ENCODE measurements at regions not wholly inside any gene's neighbourhood (a gene's known extent, or its start where the extent isn't known, plus 50 kb on each side); places are given as distances from the start of the nearest gene placed in this dataset.
"Not testable (repeated sequence)": the region's sequence is repeated elsewhere in the genome, so short reads cannot be mapped to it uniquely, and the experiment has no call there.

DNA sequence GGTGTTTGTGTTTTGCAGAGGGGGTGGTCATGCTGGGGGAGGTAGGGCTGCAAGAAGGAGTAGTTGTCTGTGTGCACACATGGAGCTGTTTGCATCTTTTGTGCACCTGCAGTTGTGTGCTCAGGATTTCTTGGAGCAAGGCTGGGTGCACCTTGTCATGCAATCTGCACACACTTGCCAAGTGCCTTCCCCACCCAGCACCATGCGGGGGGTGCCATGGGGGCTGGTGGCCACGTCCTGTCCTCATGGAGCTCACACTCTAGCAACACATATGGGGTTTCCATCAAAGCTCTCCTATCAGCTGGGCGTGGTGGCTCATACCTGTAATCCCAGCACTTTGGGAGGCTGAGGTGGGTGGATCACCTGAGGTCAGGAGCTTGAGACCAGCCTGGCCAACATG, 111.6 kb downstream of the CRLF3 start:
- not testable (repeated sequence) for DNase-seq (ENCODE audit: low read depth)

DNA sequence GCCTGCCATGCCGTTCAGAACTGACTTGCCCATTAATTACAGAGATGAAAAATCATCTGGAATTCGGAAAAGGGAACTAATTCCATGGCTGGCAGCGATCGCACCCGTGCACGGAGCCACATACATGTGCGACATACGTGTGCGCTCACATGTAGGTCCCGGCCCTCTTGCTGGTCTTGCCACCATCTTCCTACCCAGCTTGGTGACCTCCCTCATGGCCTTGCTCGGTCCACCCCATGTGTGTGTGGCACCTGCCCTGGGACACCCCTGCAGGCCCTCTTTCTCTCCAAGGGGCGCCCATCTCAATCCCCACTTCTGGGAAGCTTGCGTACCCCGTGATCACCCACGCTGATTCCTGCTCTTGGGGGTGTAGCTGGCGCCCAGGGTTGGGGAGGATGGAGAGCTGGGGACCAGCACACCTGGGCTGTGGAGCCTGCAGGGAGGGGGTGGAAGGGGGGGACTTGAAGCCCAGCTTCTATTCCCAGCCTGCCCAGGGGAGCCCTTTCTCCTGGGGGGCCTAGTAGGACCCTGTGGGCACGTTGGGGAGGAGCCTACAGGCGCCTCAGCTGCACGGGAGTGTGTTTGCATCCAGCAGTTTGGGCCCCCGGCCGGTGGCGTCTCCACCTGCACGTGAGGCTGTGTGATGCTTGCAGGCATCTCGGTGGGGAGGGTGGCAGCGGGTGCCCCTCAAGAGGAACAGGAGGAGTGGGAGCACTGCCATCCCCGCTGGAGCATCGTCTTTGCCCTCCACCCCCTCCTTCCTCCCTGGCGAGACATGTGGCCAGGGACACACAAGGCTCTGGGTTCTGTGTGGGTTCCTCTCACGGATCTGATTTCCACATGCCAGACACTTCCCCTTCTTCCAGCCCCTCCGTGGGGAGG, 112.6 kb downstream of the CRLF3 start:
- DNase-seq (ENCODE audit: low read depth) = not testable (repeated sequence)

DNA sequence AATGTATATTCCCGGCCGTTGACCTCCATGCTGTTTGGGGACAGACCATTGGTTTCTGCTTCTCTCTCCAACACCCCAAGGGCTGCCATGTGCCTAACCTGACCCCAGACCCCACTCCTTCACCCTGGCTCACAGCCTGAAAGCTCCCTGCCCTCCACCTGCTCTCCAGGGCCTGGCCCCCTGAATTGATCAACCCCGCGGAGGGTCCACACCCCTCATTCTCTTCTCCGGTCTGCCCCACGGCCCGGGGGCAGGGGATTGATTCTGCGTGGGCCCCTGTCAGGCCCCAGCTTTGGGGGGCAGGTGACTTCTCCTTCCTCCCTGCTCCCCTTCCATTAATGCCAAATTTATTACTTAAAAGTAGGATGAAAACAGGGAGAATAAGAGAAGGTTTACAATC, 113.3 kb downstream of the CRLF3 start:
- DNase-seq (ENCODE audit: low read depth) = not testable (repeated sequence)

DNA sequence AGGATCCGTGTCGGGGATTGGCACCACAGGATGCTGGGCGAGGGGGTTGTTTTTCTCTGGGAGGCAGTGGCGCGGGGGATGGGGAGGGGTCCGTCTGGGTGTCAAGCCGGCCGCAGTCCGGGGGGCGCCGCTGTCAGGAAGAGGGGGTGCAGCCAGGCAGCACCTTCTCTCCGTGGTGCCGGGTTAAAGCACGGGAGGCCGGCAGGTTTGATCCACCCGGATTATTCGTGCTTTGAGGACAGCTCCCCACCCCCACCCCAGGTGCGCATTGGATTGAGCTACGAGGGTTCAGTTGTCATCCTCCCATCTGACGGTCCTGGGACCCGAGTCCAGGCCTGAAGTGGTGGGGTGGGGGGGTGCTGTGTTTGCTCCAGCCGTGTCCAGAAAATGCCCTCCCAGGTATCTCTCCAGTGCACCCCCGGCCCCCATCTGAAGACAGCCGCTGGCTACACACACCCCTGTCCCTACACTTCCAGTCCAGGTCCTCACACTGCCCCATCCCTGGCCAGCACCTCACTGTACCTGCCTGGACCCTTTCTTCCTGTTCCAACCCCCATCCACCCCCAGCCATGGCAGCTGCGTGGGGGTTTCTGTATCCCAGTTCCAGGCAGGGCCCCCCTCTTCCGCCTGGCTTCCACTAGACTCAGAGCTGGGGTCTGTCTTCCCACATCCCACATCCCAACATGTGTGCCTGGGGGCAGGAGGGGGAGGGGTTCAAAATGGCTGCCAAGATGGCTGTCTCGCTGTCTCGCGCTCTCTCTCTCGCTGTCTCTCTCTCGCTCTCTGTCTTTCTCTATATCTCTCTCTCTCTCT, 114.0 kb downstream of the CRLF3 start:
- not testable (repeated sequence) for DNase-seq (ENCODE audit: low read depth)

DNA sequence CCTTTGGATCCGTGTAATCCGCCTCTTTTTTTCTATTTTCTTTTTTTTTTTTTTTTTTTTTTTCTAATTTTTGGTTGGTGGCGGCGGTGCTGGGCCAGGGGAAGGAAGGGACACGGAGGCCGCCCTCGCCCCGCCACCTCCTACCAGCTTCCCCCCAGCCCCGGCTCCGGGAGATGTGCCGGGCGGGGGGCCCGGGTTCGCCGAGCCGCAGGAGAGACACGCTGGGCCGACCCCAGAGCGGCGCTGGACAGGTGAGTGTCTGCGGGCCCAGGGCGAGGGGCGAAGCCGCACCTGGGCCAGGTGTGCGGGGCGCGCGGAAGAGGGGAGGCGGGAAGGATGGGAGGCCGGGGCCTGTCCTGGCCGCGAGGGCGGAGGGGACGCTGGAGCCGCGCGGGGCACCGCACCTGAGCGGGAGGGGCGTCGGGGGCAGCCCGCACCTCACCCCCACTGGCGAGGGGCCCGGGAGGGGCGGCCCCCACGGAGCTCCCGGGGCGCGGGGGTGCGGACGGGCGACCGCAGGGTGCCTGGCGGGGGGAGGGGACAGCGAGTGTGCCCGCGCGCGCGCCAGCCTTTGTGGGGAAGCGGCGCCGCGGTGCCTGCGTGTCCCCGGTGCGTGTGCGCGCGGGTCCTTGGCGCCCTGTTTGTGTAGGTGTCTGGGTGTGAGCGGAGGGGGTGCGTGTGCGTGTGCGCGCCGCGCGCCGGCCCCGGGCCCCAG, 114.8 kb downstream of the CRLF3 start:
- not testable (repeated sequence) for DNase-seq (ENCODE audit: low read depth)

DNA sequence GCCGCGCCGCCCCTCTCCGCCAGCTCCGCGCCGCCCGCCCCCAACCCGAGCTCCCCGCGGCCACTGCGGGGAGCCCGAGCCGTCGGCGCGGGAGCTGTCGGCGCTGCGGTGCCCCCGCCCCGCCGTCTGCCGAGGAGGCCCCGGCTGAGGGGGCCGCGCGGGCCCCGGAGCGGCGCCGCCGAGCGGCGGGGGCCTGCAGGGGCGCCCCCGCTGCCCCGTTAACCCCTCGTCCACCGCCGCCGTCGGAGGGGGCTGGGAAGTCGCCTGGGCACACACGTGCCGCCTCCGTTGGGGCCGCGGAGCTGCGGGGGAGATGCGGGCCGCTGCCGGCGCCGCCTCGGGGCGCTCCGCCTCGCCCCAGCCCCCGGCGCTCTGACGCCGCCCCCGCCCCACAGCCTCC, 115.4 kb downstream of the CRLF3 start:
- DNase-seq (ENCODE audit: low read depth) = not testable (repeated sequence)

DNA sequence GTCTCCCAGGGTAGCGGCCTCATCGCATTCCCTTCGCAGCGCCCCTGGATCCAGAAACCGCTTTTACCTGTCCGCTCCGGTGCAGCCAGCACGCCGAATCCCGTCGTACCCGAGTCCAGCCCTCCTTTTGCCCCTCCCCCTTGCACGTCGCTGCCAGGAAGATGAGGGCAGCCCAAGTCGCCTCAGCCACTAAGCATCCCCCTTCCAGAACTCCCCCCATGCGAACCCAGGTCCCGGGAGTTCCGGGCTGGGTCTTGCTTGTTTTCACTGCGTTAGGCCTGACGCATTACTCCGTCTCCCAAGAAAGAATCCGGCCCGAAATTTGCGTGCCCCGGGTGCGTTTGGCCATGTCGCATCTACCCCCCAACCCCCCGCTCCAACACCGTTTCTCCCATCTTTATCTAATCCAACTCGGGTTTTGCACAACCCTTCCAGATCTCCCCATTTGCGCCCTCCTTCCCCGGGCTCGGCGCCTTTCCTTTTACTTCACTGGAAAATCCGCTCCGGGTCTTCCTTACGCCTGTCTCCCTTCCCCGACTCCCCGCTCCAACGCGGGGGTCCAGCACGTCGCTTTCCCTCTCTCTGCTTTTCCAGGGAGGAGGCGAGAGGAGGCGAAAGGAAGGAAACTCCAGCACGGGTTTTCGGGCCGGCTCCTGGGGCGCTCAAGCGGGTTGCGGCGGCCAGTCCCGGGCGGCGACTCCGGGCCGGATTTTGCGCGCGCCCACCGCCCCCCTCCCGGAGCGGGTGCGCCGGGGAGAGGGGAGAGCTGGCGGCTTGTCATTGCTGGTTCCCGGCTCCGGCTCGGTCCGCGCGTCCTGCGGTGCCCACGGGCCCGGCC, 116.0 kb downstream of the CRLF3 start:
- peak; percentile 57 for DNase-seq (ENCODE audit: low read depth)

DNA sequence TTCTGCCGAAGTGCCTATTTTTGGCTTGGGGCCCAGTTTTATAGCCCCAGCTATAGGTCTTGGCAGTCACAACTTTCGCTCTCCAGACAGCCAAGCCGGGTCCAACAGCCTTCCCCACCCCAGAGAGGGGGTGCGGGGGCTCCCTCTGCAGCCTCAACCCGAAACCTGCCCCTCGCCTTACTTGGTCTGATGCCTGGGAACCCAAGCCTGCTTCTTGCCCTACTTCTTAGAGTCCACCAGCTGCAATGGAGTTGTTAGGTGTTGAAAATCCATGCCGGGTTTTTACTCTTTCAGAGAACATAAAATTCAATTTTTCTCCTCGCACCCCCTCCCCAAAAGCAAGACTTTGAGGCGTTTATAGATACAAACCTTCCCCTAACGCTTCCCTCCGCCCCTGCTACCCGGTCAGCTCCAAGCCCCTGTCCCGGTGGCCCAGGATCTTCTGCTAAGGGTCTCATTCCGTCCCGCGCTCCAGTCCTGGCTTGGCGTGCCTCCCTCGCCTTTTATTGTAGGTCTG, 116.7 kb downstream of the CRLF3 start:
- not testable (repeated sequence) for DNase-seq (ENCODE audit: low read depth)

DNA sequence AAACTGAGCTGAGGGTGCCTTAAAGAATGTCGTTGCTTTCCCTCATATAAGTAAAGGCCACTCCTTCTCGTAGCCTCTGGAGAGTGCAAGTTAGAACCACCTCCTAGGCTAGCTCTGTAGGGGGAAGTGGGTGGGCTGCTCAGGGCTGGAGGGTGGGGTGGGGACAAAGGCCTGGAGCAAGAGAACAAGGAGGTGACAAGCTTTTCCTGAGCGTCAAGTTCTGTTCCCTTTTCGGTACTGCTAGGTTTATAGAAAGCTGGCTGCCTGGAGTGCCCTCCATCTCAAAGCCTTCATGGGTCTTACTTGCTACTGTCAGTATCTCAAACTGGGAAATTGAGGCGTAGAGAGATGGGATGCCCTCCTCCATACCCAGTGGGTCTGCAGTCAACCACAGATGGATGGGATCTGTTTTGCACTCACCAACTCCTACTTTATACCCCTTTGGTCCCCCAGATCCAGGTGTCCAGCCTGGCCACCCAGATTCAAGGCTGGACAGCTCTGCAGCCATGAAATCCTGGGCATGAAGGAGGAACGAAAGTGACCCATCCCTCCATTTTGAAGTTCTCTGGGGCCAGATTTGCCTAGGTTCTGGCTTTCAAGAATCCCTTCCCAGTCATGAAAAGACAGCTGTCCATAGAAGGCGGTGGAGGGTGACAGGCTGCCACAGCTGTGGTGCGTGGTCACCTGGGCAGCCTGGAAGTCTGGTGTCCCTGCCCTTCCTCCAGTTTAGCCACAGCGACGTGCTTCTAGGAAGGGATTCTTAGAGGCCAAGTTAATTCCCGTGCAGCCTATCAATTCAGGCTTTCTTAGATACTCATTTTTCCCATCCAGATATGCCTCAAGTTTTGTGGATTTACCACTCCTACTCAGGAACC, 117.8 kb downstream of the CRLF3 start:
- DNase-seq (ENCODE audit: low read depth) = not testable (repeated sequence)

DNA sequence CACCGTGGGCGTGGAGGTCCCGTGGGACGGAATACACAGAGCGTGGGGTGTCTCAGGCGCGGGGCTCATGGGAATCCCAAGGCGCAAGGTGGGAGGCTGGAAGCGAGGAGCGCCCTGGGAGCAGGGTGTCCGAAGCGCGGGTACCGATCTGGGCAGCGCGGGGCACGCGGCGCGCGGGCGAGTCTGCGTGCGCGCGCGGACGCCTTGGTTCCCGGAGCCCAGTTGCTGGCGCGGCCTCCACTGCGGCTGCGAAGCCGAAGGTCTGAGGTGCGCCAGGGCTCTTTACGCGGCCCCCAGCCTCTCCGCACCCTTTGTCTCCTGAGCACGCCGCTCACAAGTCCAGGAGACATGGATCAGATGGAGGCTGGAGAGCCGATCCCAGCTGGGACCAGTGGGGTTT, 118.5 kb downstream of the CRLF3 start:
- DNase-seq (ENCODE audit: low read depth) = not testable (repeated sequence)

DNA sequence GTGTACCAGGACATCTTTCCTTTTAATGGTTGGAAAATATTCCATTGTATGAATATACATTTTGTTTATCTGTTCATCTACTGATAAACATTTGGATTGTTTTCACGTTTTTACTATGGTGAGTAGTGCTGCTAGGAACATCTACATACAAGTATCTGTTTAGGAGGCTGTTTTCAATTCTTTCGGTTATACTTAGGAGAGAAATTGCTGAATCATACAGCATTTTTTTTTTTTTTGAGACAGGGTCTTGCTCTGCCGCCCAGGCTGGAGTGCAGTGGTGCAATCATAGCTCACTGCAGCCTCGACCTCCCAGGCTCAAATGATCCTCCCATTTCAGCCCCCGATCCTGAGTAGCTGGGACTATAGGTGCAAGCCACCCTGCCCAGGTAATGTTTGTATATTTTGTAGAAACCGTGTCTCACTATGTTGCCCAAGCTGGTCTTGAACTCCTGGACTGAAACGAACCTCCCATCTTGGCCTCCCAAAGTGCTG, 122.9 kb downstream of the CRLF3 start:
- DNase-seq (ENCODE audit: low read depth) = no peak

DNA sequence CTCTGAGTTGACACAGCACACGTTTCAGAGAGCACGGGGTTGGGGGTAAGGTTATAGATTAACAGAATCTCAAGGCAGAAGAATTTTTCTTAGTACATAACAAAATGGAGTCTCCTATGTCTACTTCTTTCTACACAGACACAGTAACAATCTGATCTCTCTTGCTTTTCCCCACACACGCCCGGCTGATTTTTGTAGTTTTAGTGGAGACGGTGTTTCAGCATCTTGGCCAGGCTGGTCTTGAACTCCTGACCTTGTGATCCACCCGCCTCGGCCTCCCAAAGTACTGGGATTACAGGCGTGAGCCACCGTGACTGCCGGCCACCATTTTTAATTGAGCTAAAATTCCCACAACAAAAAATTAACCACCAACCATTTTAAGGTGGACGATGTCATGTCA, 123.7 kb downstream of the CRLF3 start:
- not testable (repeated sequence) for DNase-seq (ENCODE audit: low read depth)

DNA sequence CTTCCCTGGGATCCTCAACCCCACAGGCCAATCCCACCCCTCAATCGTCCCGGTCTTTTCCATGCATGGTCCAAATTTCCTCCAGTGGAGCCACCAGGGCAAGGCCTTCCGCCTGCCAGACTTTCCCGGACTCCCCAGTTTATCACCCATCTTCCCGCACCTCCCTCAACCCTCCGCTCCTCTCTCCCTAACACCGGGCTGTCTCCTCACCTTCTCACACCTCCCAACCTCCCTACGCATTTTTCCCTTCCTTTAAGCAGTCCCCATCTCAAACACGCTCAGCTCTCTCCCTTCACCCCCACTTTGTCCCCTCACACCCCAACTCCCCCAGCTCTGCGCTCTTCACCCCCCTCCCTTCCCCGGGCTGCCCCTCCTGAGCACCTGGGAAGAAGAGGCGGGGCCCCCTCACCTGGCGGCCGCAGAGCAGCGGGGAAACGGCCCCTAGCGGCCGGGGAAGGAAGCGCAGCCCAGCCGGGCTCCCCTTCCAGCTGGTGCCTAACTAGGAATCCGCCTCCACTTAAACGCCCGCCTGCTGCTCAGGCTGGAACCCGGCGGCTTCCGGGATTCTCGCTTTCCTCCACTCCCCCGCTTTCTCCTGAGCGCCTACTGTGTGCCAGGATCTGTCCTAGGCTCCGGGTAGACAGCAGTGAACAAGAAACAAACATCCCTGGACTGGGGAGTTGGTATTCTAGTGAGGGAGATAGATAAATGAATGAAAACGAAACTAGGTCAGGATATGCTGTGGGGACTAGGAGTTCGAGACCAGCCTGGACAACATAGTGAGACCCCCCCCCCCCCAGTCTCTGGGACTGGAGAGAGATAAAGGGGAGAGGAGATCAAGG, 126.7 kb downstream of the CRLF3 start:
- peak; percentile 66 for DNase-seq (ENCODE audit: low read depth)

DNA sequence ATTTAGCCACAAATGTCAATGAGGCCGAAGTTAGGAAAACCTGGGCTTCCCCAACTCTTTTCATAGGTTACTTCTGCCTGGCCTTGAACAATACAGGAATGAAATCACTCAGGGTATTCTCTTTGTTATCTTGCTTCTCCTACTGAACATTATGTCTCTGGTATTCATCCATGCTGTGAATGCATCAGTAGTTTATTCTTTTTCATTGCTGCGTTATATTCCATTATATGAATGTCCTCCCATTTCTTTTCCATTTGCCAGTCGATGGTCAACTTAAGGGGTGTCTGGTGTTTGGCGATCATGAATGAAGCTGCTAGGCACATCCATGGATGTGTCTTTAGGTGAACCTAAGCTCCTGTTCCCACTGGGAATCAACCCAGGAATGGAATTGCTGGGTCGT, 128.3 kb downstream of the CRLF3 start:
- DNase-seq (ENCODE audit: low read depth) = no peak

DNA sequence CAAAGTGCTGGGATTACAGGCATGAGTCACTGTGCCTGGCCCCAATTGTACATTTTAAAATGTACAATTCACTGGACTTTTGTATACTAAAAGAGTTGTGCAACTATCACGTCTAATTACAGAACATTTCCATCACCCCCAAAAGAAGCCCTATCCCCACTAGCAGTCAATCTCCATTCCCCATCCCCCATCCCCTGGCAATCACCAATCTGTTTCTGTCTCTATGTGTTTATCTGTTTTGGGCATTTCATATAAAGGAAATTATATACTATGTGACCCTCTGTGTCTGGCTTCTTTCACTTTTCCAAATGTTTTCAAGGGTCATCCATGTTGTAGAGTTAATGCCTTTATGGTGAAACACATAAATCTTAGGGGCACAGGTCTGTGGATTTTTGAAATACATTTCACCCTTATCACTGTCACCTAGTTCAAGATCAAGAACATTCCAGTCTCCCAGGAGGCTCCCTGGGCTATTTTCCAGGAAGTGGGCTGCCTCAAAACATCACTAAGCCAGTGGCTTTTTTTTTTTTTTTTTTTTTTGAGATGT, 129.2 kb downstream of the CRLF3 start:
- not testable (repeated sequence) for DNase-seq (ENCODE audit: low read depth)

DNA sequence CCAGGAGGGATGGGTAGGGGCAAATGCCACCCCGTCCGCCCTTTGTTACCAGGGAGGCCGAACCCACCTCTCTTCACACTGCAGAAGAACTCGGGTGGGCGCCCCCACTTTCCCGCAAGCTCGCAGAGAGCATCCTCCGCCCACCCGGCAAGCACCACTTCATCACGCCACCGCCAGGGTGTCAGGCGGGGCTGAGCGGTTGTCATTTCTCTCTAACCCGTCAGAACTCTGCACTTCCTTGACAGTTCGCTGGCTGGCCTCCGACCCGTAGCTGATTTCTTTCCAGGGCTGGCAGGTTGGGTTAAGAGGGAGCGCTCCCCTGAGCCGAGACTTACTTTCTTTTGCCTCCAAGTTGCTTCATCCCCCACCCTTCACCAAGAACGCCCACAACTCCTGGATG, 130.7 kb downstream of the CRLF3 start:
- DNase-seq (ENCODE audit: low read depth) = peak; percentile 22

DNA sequence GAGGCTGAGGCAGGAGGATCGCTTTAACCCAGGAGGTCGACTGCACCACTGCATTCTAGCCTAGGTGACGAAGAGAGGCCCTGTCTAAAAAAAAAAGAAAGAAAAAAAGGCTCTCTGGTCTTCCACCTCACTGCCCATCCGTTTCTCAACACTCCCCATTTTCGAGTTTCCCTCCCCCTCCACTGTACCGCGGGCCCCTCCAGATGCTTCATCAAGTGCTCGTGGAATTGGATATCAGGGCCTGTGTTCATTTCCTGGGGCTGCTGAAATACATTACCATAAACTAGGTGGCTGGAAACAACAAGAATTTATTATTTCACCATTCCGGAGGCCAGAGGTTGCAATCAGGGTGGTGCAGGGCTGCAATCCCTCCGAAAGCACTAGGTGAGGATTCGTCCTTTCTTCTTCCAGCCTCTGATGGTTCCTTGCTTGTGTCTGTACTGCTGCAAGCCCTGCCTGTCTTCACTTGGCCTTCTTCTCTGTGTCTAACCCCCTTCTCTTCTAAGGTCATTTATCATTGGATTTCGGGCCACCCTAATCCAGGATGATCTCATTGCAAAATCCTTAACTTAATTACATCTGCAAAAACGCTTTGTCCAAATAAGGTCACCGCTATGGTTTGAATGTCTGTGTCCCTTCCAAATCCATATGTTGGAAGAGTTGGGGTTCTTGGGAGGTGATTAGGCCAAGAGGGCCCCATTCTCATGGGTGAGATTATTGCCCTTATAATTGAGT, 135.1 kb downstream of the CRLF3 start:
- not testable (repeated sequence) for DNase-seq (ENCODE audit: low read depth)
